ENCODE measurements at regions not wholly inside any gene's neighbourhood (a gene's known extent, or its start where the extent isn't known, plus 50 kb on each side); places are given as distances from the start of the nearest gene placed in this dataset.

GRCh38 chr14:58736606-58737005 lies 98.8 kb downstream of the DACT1 start:
- no peak overlapping the region for H3K27ac ChIP-seq (ENCODE audit: low read length in 2 of 2)
- H3K4me2 ChIP-seq (replicated peaks; ENCODE audit: low read depth, low read length, poor library complexity, severe bottlenecking): no peak overlapping the region
- H3K27me3 Mint-ChIP-seq: peaks cover 8% of the 10 kb centered on the region
- no peaks in the 10 kb centered on the region for H3K9me3 ChIP-seq (ENCODE audit: control extremely low read depth in 1 of 3, control insufficient read depth in 2 of 3, insufficient read depth in 1 of 3, low read length in 2 of 3)
- ChIA-PET CTCF (no interaction called here), POLR2A (no interaction called here)
- H4K20me1 ChIP-seq (ENCODE audit: control insufficient read depth, insufficient read depth, low read length, poor library complexity, severe bottlenecking): no peaks in the 10 kb centered on the region
- DNase-seq (no peak), ATAC-seq (ENCODE audit: low read depth) (no peak)
- no peaks in the 10 kb centered on the region for H3K27me3 ChIP-seq (replicated peaks in 1 of 4; ENCODE audit: control extremely low read depth in 1 of 4, control insufficient read depth in 3 of 4, insufficient read depth in 4 of 4, low read length in 3 of 4)
- 100% methylated on average over 2 of the region's 4 CpGs for WGBS (ENCODE audit: insufficient coverage)
- no peaks in the 10 kb centered on the region for H3K36me3 ChIP-seq (replicated peaks in 1 of 2; ENCODE audit: control extremely low read depth in 1 of 2, control insufficient read depth in 1 of 2, extremely low read depth in 1 of 2, insufficient read depth in 2 of 2, low read length in 1 of 2)
- no peaks in the 10 kb centered on the region for H3K79me2 ChIP-seq (ENCODE audit: control insufficient read depth, insufficient read depth, low read length)
- no peak overlapping the region for H3K4me3 Mint-ChIP-seq
- intact Hi-C loops (cut with micrococcal nuclease): no loop called here
- TF ChIP-seq EZH2 (IDR thresholded peaks at IDR 0.05; ENCODE audit: borderline replicate concordance, insufficient read depth, low read depth, low read length, poor library complexity, severe bottlenecking): no peak
- TF ChIP-seq, protein P1, sequence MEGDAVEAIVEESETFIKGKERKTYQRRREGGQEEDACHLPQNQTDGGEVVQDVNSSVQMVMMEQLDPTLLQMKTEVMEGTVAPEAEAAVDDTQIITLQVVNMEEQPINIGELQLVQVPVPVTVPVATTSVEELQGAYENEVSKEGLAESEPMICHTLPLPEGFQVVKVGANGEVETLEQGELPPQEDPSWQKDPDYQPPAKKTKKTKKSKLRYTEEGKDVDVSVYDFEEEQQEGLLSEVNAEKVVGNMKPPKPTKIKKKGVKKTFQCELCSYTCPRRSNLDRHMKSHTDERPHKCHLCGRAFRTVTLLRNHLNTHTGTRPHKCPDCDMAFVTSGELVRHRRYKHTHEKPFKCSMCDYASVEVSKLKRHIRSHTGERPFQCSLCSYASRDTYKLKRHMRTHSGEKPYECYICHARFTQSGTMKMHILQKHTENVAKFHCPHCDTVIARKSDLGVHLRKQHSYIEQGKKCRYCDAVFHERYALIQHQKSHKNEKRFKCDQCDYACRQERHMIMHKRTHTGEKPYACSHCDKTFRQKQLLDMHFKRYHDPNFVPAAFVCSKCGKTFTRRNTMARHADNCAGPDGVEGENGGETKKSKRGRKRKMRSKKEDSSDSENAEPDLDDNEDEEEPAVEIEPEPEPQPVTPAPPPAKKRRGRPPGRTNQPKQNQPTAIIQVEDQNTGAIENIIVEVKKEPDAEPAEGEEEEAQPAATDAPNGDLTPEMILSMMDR (IDR thresholded peaks at IDR 0.05): no peak
- no peak overlapping the region for H3K9ac ChIP-seq (ENCODE audit: low read length)
- H3K4me1 Mint-ChIP-seq: no peaks in the 10 kb centered on the region
- no peak overlapping the region for H3K4me3 ChIP-seq (ENCODE audit: control extremely low read depth in 1 of 5, extremely low read depth in 1 of 5, insufficient read depth in 1 of 5, low read depth in 2 of 5, low read length in 4 of 5)
- H3K9me3 Mint-ChIP-seq (ENCODE audit: insufficient read depth): no peaks in the 10 kb centered on the region
- no peaks in the 10 kb centered on the region for H3K4me1 ChIP-seq (ENCODE audit: control insufficient read depth in 2 of 2, insufficient read depth in 2 of 2, low read length in 2 of 2)
- no peak overlapping the region for H3K27ac Mint-ChIP-seq
- H2AFZ ChIP-seq (ENCODE audit: insufficient read depth, low read depth, low read length, poor library complexity, severe bottlenecking): no peak overlapping the region

- Mint-ChIP-seq H3K4me3 (no peak overlapping the region), H3K27me3 (peaks cover 8% of the 10 kb centered on the region), H3K9me3 (ENCODE audit: insufficient read depth) (no peaks in the 10 kb centered on the region), H3K27ac (no peak overlapping the region), H3K4me1 (no peaks in the 10 kb centered on the region)
- Histone ChIP-seq H3K4me3 (ENCODE audit: control extremely low read depth in 1 of 5, extremely low read depth in 1 of 5, insufficient read depth in 1 of 5, low read depth in 2 of 5, low read length in 4 of 5) (no peak overlapping the region), H2AFZ (ENCODE audit: insufficient read depth, low read depth, low read length, poor library complexity, severe bottlenecking) (no peak overlapping the region), H4K20me1 (ENCODE audit: control insufficient read depth, insufficient read depth, low read length, poor library complexity, severe bottlenecking) (no peaks in the 10 kb centered on the region), H3K36me3 (replicated peaks in 1 of 2; ENCODE audit: control extremely low read depth in 1 of 2, control insufficient read depth in 1 of 2, extremely low read depth in 1 of 2, insufficient read depth in 2 of 2, low read length in 1 of 2) (no peaks in the 10 kb centered on the region), H3K79me2 (ENCODE audit: control insufficient read depth, insufficient read depth, low read length) (no peaks in the 10 kb centered on the region), H3K9ac (ENCODE audit: low read length) (no peak overlapping the region), H3K27ac (ENCODE audit: low read length in 2 of 2) (no peak overlapping the region), H3K4me1 (ENCODE audit: control insufficient read depth in 2 of 2, insufficient read depth in 2 of 2, low read length in 2 of 2) (no peaks in the 10 kb centered on the region), H3K4me2 (replicated peaks; ENCODE audit: low read depth, low read length, poor library complexity, severe bottlenecking) (no peak overlapping the region), H3K27me3 (replicated peaks in 1 of 4; ENCODE audit: control extremely low read depth in 1 of 4, control insufficient read depth in 3 of 4, insufficient read depth in 4 of 4, low read length in 3 of 4) (no peaks in the 10 kb centered on the region), H3K9me3 (ENCODE audit: control extremely low read depth in 1 of 3, control insufficient read depth in 2 of 3, insufficient read depth in 1 of 3, low read length in 2 of 3) (no peaks in the 10 kb centered on the region)
- DNase-seq (no peak), ATAC-seq (ENCODE audit: low read depth) (no peak)
- WGBS (ENCODE audit: insufficient coverage): 100% methylated on average over 2 of the region's 5 CpGs
- CTCF ChIA-PET: no interaction called here
- TF ChIP-seq, protein P1 (IDR thresholded peaks at IDR 0.05): no peak
- TF ChIP-seq EZH2 (IDR thresholded peaks at IDR 0.05; ENCODE audit: borderline replicate concordance, insufficient read depth, low read depth, low read length, poor library complexity, severe bottlenecking): no peak
- POLR2A ChIA-PET: no interaction called here
- intact Hi-C loops (cut with micrococcal nuclease): no loop called here
Observed at GRCh38 chr14:58737511-58737910, 99.7 kb downstream of the DACT1 start.

Measured in B cell (primary cell).